Uterus (tissue), 3 donors: ENCODE measurements at regions not wholly inside any gene's neighbourhood (a gene's known extent, or its start where the extent isn't known, plus 50 kb on each side); places are given as distances from the start of the nearest gene placed in this dataset.

Source experiments
- DNase-seq, 2 donors: peaks; one replicate each; pipeline ENCODE4 v3.0.0-alpha.2; 2019 to 2020
- H3K27ac ChIP-seq, 2 donors: fragments of 200-600 bp; sonication (generic); 1 replicate in 1 of 2; 2 replicates in 1 of 2; pipeline ENCODE4 v1.5.1; 2016 to 2018
- H3K27me3 ChIP-seq, 2 donors: fragments of 200-600 bp; sonication (generic); one replicate each; pipeline ENCODE4 v1.5.1; 2018 to 2019; ENCODE audit warnings: control low read depth in 1 of 2
- H3K36me3 ChIP-seq, 2 donors: fragments of 200-600 bp; sonication (generic); one replicate each; pipeline ENCODE4 v1.5.1; 2019; ENCODE audit warnings: control low read depth in 1 of 2
- H3K4me1 ChIP-seq, 2 donors: fragments of 200-600 bp; sonication (generic); one replicate each; pipeline ENCODE4 v1.5.1; 2018 to 2019; ENCODE audit warnings: control low read depth in 1 of 2
- H3K4me3 ChIP-seq, 2 donors: fragments of 200-600 bp; sonication (generic); 1 replicate in 1 of 2; 2 replicates in 1 of 2; pipeline ENCODE4 v1.5.1; 2018 to 2019; ENCODE audit warnings: mild to moderate bottlenecking in 1 of 2
- H3K9me3 ChIP-seq, 2 donors: fragments of 200-600 bp; sonication (generic); one replicate each; pipeline ENCODE4 v1.5.1; 2019; ENCODE audit warnings: control low read depth in 1 of 2
- POLR2A ChIP-seq, 2 donors: fragments of 450-650 bp; IDR thresholded peaks; one replicate each; pipeline ENCODE4 v1.6.1; 2016; ENCODE audit warnings: antibody characterized with exemption in 2 of 2, mild to moderate bottlenecking in 1 of 2, moderate library complexity in 1 of 2
- intact Hi-C: fragments of 100-400 bp; cut with DNase I; formaldehyde crosslinking; loops from one replicate; pipeline ENCODE4 v1.15.1; 2023; ENCODE audit warnings: low total_unique reads
- TF ChIP-seq, protein P1 (sequence below), 4 experiments: fragments of 200-600 bp in 2 of 4; fragments of 450-650 bp in 2 of 4; sonication (generic) in 2 of 4; IDR thresholded peaks; one replicate each; pipeline ENCODE4 v1.5.1; 2016 to 2019; ENCODE audit warnings: antibody characterized with exemption in 4 of 4, mild to moderate bottlenecking in 2 of 4, moderate library complexity in 1 of 4
- donor health status: DM: yes; HTN: yes; CAD: no.

GRCh38 chr21:25464275-25464674 lies 143.0 kb downstream of the MRPL39 start:
- no peak overlapping the region for H3K4me3 ChIP-seq

GRCh38 chr21:25462517-25462971 lies 144.7 kb downstream of the MRPL39 start:
- intact Hi-C loops, result no loop called here
- no peaks in the 10 kb centered on the region for H3K4me1 ChIP-seq
- no peaks in the 10 kb centered on the region for H3K9me3 ChIP-seq
- H3K36me3 ChIP-seq, result no peaks in the 10 kb centered on the region
- no peak overlapping the region for H3K4me3 ChIP-seq
- DNase-seq, result no peak
- no peak overlapping the region for H3K27ac ChIP-seq
- H3K27me3 ChIP-seq, result no peaks in the 10 kb centered on the region
- no peak for TF ChIP-seq POLR2A (IDR thresholded peaks at IDR 0.05)
- TF ChIP-seq, protein P1, sequence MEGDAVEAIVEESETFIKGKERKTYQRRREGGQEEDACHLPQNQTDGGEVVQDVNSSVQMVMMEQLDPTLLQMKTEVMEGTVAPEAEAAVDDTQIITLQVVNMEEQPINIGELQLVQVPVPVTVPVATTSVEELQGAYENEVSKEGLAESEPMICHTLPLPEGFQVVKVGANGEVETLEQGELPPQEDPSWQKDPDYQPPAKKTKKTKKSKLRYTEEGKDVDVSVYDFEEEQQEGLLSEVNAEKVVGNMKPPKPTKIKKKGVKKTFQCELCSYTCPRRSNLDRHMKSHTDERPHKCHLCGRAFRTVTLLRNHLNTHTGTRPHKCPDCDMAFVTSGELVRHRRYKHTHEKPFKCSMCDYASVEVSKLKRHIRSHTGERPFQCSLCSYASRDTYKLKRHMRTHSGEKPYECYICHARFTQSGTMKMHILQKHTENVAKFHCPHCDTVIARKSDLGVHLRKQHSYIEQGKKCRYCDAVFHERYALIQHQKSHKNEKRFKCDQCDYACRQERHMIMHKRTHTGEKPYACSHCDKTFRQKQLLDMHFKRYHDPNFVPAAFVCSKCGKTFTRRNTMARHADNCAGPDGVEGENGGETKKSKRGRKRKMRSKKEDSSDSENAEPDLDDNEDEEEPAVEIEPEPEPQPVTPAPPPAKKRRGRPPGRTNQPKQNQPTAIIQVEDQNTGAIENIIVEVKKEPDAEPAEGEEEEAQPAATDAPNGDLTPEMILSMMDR (IDR thresholded peaks at IDR 0.05), result no peak

More at GRCh38 chr21:25464275-25464674, 143.0 kb downstream of the MRPL39 start:
- Histone ChIP-seq H3K9me3 (no peaks in the 10 kb centered on the region), H3K27me3 (no peaks in the 10 kb centered on the region), H3K36me3 (no peaks in the 10 kb centered on the region), H3K4me1 (no peaks in the 10 kb centered on the region), H3K27ac (no peak overlapping the region)
- intact Hi-C loops, result no loop called here
- no peak for TF ChIP-seq POLR2A (IDR thresholded peaks at IDR 0.05)
- TF ChIP-seq, protein P1 (IDR thresholded peaks at IDR 0.05), result no peak
- no peak for DNase-seq

GRCh38 chr21:25461725-25462124 lies 145.6 kb downstream of the MRPL39 start:
- no peak for TF ChIP-seq POLR2A (IDR thresholded peaks at IDR 0.05)
- TF ChIP-seq, protein P1 (IDR thresholded peaks at IDR 0.05), result no peak
- intact Hi-C loops, result no loop called here
- Histone ChIP-seq H3K4me1 (no peaks in the 10 kb centered on the region), H3K27me3 (no peaks in the 10 kb centered on the region), H3K27ac (no peak overlapping the region), H3K4me3 (no peak overlapping the region), H3K9me3 (no peaks in the 10 kb centered on the region), H3K36me3 (no peaks in the 10 kb centered on the region)
- DNase-seq, result no peak

DNA sequence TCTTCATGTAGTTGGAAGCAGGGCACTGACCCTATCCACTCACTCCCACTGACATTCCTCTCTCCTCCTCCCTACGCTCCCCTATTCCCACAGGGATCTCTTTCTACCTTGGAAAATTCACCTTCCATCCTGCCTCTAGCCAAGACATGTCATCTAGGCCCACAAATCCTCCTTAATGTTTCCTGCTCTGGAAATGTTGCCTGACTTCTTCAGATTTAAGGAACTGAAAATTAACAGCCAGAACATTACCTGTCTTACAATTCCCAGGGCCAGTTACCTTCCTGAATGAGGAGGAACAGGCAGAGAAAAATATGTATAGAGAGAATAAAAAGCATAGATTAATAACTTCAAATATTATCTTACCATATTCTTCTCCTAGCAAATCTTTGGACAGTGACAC lies 147.3 kb downstream of the MRPL39 start:
- Histone ChIP-seq H3K27me3 (no peaks in the 10 kb centered on the region), H3K4me3 (no peak overlapping the region), H3K9me3 (no peaks in the 10 kb centered on the region), H3K36me3 (no peaks in the 10 kb centered on the region), H3K4me1 (no peaks in the 10 kb centered on the region), H3K27ac (no peak overlapping the region)
- TF ChIP-seq, protein P1 (IDR thresholded peaks at IDR 0.05), result no peak
- no peak for TF ChIP-seq POLR2A (IDR thresholded peaks at IDR 0.05)
- DNase-seq, result no peak
- intact Hi-C loops, result no loop called here

DNA sequence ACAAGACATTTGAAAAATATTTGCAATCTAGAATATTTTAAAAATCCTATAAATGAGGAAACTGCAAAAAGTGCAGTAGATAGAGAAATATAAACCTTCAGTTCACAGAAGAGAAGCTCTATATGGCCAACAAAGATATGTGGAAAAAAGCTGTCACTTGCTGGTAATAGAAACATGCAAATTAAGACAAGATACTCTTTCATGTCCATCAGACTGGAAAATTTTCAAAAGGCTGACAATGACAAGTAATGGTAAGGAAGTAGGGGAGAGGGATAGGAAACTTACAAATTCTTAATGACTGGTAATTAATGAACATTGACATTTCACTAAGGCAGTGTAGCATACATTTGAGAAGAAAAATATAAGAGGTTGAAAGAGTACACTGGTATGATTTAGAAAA lies 147.9 kb downstream of the MRPL39 start:
- TF ChIP-seq, protein P1 (IDR thresholded peaks at IDR 0.05), result no peak
- no peak for TF ChIP-seq POLR2A (IDR thresholded peaks at IDR 0.05)
- Histone ChIP-seq H3K27ac (no peak overlapping the region), H3K9me3 (no peaks in the 10 kb centered on the region), H3K4me1 (no peaks in the 10 kb centered on the region), H3K4me3 (no peak overlapping the region), H3K36me3 (no peaks in the 10 kb centered on the region), H3K27me3 (no peaks in the 10 kb centered on the region)
- intact Hi-C loops, result no loop called here
- no peak for DNase-seq
